HS-27A (cell line): ENCODE measurements at regions not wholly inside any gene's neighbourhood (a gene's known extent, or its start where the extent isn't known, plus 50 kb on each side); places are given as distances from the start of the nearest gene placed in this dataset.

Experiments
- DNase-seq: peaks from one replicate; pipeline ENCODE4 v3.0.0-alpha.2; 2012; ENCODE audit warnings: low read depth, missing footprints

DNA sequence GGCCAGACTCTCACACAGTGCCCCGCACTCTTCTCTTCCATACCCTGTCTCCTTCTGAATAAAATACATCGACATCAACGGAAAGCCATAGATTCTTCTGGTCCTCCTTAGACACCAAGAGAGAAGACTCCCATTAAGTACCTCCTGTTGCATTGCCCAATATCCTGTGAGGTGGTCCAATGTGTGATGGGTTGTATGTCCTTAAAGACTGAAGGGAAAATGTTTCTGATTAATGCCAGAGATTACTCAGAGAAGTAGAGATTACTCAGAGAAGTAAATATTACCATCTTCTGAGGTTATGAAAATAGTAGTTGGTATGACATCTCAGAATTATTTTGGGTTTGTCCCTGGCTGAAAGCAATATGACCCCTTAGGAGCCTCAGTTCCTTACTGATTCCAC lies 60.8 kb upstream of the GALNT15 start:
- DNase-seq, result no peak

DNA sequence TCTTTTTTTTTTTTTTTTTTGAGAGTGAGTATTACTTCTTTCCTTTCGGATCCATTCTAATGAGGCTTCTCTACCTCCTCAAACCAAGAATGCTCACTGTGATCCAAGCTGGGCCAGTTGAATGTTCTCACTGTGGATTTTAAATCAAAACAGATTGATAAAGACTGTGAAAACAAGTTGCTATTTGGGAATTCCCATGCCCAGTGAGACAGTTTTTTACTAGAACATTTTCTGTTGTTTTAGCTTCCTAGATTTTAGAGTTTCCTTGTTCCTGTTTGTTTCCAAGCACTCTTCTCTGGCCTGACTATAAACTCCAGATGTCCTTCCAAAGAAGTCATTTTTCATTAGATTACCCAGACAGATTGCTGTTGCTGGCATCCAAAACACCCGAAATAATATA lies 60.1 kb upstream of the GALNT15 start:
- DNase-seq, result no peak

DNA sequence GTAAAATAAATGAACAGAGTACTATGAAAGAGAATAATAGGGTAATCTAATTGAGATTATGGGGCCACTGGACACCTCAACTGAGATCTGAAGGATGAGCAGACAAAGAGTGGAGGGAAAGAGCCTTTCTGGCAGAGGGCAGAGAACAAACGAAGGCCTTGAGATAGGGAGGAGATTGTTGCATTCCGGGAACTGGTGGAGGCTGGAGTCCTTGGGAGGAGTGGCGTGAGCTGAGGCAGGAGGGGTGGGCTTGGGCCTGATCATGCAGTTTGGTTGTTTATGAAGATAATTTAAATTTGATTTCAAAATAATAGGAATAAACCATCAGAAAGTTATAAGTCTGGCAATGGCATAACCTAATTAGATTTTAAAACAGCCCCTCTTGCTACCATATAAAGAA lies 59.5 kb upstream of the GALNT15 start:
- no peak for DNase-seq

DNA sequence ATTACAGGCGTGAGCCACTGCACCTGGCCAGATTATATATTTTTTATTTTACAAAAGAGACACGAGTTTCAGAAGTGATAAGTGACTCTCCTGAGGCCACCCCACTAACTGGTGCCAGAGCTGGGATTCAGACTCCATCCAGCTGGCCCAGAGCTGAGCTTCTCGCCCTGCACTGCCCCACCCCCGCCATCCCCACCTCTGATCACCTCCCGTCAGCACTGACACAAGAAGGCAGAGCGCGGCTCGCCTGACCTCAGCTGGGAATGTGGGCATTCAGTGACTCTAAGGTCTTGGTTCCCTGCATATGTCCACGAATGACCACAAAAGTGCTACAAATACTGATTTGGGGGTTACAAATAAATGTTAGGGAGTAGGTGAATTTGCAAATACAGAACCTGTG lies 56.1 kb upstream of the GALNT15 start:
- DNase-seq, result no peak

DNA sequence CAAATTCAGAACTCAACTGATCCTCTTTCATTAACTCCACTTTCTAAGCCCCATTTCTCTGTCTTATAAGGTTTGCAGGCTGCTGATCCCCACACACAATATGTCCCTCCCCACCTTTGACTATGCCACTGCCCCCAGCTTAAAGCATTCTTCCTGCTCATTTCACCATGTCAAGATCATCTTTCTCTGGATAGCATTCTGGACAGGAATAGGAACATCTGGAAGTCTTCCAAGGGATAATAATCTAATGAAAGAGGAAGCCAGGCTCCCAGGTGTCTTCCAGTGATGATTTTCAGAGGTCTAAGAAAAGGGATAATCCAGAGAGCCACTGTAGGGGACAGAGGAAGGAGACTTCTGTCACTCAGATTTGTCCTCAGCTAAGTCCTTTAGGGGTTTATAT lies 54.6 kb upstream of the GALNT15 start:
- DNase-seq, result no peak

DNA sequence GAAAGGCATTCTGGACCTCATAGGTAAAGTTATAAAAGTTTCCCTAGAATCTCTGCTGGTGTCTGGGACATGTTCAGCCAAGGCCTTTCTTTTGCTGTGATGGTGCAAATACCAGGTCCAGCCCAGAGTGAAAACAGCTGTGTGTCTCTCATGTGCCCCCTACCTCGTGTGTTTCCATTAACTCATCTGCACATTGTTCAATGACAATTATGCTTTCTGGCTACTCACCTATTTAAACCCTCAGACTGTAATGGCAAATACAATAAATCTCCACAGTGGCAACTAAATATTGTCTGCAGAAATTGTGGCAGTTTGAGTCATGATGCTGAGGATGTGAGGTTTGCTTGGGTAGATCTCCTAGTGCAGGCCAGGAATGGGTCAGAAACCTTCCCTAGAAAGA lies 53.1 kb upstream of the GALNT15 start:
- DNase-seq, result no peak

DNA sequence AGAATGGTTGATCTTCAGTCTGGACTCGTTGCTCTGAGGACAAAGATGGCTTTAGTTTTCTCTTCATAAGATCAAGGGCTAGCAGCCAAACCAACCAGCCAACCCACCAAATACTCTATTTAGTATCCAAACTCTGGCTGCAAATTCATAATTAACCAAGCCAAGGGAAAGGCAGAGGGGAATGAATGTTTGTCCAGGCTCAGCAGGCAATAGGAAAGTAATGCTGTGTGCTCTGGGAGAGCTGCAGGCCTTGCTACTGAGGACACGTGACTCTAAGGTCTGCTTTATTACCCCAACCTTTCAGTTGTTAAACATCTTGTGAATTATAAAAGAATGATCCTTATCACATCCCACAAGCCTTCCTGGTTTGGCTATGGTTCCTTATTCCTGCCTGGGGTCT lies 52.3 kb upstream of the GALNT15 start:
- DNase-seq, result no peak

DNA sequence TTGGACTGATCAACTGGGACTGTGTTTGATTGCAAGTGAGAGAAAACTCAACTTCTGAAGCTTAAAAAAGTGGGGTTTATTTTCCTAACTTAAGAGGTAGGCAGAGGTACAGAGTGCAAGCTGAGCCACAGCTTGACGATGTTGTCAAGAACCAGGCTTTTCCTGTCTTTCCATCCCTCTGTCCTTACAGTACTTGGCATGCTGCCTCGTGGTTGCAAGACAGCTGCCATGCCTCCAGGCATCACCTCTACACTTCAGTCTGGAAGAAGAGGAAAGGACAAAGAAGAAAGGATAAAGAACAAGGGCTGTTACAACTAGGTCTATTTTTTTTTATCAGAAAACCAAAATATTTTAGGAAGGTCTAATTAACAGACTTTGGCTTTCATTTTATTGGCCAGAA lies 51.8 kb upstream of the GALNT15 start:
- no peak for DNase-seq

DNA sequence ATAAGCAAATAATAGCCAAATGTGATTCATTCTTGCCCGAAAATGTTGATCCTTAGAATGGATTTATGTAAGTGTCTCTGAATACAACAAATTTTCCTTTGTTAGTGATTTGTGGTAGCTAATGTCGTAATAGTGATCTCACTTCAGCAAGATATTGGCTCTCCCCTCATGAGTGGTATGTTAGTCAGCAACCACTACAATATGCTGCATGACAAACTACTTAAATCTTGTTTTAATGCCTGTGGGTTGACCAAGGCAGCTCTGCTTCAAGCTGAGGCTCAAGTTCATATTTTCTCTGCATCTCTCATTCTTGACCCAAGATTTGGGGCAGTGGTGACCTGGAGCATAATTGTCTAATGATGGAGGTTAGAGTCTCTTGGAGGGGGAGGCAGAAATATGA lies 49.8 kb upstream of the GALNT15 start:
- peak; percentile 91 for DNase-seq
